ENCODE measurements at regions not wholly inside any gene's neighbourhood (a gene's known extent, or its start where the extent isn't known, plus 50 kb on each side); places are given as distances from the start of the nearest gene placed in this dataset.

- TF ChIP-seq CTCF (IDR thresholded peaks at IDR 0.05; ENCODE audit: low read depth, low read length, poor library complexity, severe bottlenecking) (no peak), EZH2phosphoT487 (IDR thresholded peaks at IDR 0.05; ENCODE audit: borderline replicate concordance, low read length) (no peak)
Observed at GRCh38 chr2:107436281-107436680, 390.4 kb upstream of the RGPD4 start.
